Dermis microvascular lymphatic vessel endothelial cell (primary cell): ENCODE measurements at regions not wholly inside any gene's neighbourhood (a gene's known extent, or its start where the extent isn't known, plus 50 kb on each side); places are given as distances from the start of the nearest gene placed in this dataset.
"Not testable (repeated sequence)": the region's sequence is repeated elsewhere in the genome, so short reads cannot be mapped to it uniquely, and the experiment has no call there.

Experiments used
- DNase-seq, 2 donors: peaks; one replicate each; pipeline versions ENCODE4 v3.0.0 to v3.0.0-alpha.2; 2010; ENCODE audit warnings: low read depth in 2 of 2

DNA sequence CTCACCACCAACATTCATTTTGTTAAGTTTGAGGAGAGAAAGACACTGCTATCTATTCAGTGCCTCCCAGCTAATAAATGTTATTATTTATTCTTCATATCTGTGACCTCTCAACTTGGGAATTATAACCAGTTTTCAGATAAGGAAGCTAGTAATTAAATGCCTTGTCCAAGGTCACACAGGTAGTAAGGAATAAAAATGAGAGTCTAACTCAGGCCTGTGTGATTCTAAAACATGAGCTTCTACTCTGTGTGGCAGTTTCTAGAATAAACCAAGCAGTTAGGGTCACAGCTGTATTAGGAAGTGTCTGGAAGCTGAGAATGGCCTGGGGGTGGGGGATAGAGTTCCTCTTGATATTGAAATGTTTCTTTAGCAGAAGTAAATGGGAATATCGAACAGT lies 137.8 kb upstream of the LRATD1 start:
- DNase-seq = no peak

- DNase-seq = no peak
Measured at GRCh38 chr2:14501061-14501460, 131.5 kb upstream of the LRATD1 start.

GRCh38 chr2:14506955-14507354 lies 125.6 kb upstream of the LRATD1 start:
- DNase-seq = not testable (repeated sequence)

GRCh38 chr2:14511541-14511940 lies 121.0 kb upstream of the LRATD1 start:
- DNase-seq = no peak

GRCh38 chr2:14513903-14514302 lies 118.6 kb upstream of the LRATD1 start:
- DNase-seq = no peak

DNA sequence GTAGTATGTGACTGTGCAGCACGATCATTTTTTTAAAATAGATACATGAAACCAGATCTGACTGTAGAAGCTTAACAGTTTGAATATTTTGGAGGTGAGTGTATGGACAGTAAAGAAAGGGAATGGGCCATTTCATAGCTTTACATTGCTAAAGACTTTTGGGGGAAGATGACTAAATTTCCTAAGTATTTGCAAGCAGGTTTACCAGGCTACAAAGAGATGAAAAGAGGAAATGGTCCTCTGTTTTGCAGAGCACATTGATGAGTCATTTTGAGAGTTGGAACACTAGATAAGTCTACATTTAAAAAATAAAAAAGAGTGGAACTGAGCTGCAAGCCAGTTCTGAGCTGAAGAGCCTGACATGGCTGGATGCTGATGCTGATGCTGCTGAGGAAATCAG lies 115.7 kb upstream of the LRATD1 start:
- peak in 1 of 2 donors; percentile 76 for DNase-seq

DNA sequence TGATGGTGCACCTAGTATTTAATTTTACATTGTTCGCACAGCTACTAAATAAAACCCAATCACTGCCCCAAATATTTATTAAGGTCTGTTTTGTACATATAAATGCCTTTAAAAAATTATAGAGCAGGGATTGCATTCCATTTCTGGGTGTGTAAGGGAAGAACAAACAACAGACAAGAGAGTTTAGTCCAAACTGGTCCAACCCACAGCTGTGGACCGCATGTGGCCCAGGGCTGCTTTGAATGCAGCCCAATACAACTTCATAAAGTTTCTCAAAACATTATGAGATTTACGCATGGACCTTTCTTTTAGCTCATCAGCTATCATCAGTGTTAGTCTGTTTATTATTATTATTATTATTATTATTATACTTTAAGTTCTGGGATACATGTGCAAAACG lies 114.8 kb upstream of the LRATD1 start:
- DNase-seq = no peak

DNA sequence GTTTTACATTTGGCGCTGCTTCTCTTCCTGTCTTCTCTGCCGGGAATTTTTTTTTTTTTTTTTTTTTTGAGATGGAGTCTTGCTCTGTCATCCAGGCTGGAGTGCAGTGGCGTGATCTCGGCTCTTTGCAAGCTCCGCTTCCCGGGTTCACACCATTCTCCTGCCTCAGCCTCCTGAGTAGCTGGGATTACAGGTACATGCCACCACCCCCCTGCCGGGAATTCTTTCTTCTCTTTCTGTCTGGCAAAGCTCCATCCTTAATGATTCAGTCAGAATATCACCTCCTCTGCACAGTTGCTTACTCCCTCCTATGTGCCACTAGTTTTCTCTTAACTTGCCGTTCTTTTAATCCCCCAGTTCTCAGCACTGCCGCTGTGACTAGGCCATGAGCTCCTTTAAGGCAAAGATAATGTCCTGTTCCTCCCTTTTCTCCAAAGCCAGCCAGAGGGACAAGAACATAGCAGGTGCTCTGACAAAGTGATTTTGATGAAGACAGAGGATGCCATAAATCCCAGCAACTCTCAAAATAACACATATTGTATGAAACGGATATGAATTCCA lies 112.1 kb upstream of the LRATD1 start:
- DNase-seq = no peak

DNA sequence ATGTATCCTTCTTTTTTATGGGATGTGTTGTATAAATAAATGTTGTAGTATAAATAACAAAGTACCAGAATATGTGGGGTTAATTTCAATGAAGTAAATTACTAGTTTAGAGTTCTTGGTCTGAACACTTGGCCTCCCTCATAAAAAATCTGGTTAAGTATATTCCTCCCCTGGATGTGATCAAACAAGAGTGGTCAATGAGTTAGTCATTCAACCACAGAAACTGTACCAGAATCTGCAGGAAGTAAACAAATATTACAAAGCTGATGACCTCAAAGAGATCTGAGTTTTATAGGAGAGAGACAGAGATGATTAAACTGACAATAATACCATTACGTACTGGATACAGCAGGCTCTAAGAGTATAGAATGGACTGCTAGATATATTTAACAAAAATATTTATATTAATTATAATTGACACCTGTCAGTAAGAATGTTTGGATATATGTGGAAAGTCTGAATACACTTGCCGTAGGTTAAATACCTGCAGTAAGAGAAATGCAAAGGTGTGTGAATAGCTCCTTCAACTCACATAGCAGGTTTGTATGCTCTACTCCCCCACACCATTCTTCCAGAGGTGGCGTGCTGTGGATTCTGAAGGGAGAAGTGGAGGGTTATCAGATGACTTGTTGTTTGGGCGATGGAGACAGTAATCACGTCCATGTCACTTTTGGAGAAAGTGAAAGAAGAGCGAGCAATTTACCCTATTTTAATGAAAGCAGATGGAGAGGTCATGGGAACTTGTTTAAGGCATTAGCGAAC lies 108.3 kb upstream of the LRATD1 start:
- no peak for DNase-seq

DNA sequence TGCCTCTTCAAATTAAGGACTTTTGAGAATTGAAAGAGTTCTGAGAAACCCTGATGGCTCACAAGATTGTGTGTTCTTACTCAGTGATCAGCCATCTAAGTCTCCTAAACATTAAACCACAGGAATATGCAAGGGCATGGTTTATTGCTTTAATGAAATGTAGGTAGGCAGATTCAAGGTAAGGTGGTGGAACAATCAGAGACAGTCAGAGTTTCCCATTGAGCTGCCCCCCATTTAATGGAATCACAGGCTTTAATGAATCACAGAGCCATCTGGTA lies 107.8 kb upstream of the LRATD1 start:
- no peak for DNase-seq

DNA sequence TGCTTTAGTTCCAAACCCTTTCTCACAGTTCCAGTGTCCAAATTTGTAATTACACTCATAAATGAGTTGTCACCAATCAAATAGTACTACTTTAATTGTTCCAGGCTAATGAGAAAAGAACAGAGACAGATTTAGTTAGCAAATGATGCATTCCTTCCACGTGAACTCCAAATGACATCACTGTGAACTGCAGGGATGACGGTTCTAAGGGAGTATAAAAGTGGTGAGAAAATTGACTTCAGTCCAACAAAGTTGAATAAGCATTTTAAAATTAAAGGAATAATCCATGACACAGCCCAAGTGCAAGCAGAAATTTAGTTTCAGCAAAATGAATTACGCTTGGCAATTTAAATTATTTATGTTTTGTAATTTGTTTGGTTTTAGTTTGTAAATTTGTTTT lies 102.0 kb upstream of the LRATD1 start:
- DNase-seq = no peak

GRCh38 chr2:14533131-14533757 lies 99.3 kb upstream of the LRATD1 start:
- DNase-seq = peak; percentile 9 to 26

- no peak for DNase-seq
Measured at GRCh38 chr2:14535156-14535555, 97.4 kb upstream of the LRATD1 start.

DNA sequence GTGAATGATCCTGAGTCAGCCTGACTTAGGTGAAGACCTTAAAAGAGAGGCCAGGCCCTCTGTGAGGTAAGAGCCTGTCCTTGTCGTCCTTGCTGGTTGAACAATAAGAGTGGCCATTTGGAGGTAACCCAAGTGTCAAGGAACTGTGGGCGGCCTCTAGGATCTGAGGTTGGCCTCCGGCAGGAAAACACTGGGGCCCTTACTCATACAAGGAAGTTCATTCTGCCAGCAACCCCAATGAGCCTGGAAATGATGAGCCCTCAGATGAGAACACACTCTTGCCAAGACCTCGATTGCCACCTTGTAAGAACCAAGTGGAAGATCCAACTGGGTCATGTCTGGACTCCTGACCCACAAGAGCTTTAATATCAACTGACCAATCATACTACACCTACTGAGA lies 95.5 kb upstream of the LRATD1 start:
- no peak for DNase-seq

GRCh38 chr2:14540015-14540414 lies 92.5 kb upstream of the LRATD1 start:
- DNase-seq = no peak

GRCh38 chr2:14543284-14543683 lies 89.2 kb upstream of the LRATD1 start:
- DNase-seq = peak in 1 of 2 donors; percentile 42

DNA sequence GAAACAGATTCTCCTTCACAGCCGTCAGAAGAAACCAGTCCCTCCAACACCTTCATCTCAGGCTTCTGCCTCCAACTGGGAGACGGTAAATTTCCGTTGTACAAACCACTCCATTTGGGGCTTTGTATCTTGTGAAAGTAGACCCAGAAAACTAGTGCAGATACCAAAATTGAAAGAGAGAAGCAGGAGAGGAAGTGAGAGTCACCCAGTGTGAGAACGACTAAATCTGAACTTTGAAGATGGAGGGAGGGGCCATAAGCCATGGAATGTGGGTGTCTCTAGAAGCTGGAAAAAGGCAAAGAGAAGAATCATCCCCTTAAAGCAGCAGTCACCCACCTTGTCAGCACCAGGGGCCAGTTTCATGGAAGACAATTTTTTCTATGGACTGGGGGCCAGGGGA lies 88.3 kb upstream of the LRATD1 start:
- DNase-seq = no peak

- DNase-seq = no peak
Measured at GRCh38 chr2:14547830-14548229, 84.7 kb upstream of the LRATD1 start.

DNA sequence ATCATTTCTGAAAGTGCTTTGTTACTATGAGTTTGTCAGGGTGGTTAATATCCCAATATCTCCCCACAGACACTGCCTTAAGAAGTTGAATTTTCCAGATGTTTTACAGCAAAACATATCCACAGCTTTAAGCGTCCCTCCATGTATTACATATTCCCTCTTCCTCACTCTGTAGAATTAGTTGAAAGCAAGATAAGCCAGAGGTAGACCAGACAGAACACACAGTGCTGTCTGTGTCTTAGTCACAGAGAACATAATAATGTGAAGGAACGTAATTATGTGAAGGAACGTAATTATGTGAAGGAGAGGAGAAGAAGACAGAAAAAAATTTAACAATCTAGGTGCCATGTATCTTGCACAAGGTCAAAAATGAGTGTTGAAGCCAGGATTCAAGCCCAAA lies 81.9 kb upstream of the LRATD1 start:
- DNase-seq = no peak

DNA sequence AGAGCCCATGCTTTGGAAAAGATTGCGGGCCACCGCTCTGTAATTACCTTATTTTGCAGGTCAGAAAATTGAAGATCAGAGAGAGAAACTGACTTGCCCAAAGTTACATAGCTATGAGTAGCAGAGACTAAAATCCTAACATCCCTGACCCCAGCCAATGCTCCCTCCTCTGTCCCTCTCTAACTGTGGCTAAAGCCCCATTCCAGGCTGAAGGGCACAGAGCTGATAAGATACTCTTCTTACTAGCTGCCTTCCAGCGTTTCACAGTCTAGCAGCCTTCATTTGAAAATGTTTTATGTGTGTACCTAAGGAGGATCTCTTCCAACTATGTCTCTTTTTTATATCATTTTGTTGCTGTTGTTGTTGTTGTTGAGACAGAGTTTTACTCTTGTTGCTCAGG lies 81.4 kb upstream of the LRATD1 start:
- no peak for DNase-seq

GRCh38 chr2:14552286-14552685 lies 80.2 kb upstream of the LRATD1 start:
- DNase-seq = no peak

GRCh38 chr2:14552818-14553217 lies 79.7 kb upstream of the LRATD1 start:
- DNase-seq = no peak

DNA sequence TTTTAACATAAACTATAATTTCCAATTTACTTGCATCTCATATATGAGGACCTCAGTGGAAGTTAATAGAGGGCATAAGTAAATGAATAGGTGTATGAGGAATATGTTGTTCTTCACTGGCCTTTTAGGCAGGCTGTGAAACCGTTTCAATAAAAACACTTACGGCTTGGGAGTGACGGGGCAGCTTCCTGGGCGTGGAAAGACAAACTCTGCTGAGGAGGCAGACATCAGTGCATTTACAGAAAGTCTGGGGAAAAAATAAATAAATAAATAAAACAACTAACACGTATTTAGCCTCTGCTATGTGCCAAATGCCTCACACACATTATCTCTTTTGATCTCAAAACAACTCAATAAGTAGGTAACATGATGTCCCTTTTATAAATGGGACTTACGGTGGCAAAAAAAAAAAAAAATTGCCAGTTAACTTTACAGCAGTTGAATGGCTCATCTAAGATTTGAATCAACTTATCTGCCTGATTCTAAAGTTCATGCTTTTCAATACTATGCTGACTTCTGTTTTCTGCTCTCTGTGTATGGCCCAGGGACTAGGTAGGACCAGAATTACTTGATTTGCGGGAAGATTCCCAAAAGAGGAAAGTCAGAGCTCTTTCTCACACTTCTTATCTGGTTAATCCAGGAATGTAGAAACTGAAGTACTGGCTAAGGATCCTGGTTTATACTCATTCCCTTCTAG lies 77.5 kb upstream of the LRATD1 start:
- no peak for DNase-seq
